HEK293 (cell line): ENCODE measurements at regions not wholly inside any gene's neighbourhood (a gene's known extent, or its start where the extent isn't known, plus 50 kb on each side); places are given as distances from the start of the nearest gene placed in this dataset.

ENCODE experiments used
- CTCF ChIA-PET: fragments of 350-600 bp; formaldehyde crosslinking; extraction: SDS; loops from one replicate; lab custom pipeline; 2021; ENCODE audit warnings: antibody characterized with exemption; lab: Yijun Ruan, JAX
- POLR2A ChIA-PET: fragments of 300-600 bp; formaldehyde crosslinking; extraction: SDS; loops from one replicate; lab custom pipeline; 2020; ENCODE audit warnings: antibody characterized with exemption, inconsistent platforms; lab: Yijun Ruan, JAX
- H3K27ac ChIP-seq: fragments of 200-500 bp; sonication (Bioruptor generic); 2 replicates; pipeline ENCODE4 v1.5.1; 2014; ENCODE audit warnings: low read depth, low read length, control low read depth, inconsistent platforms; ENCODE audit errors: extremely low read depth
- H3K36me3 ChIP-seq, 2 experiments: fragments of 200-500 bp in 1 of 2; sonication (Bioruptor generic) in 1 of 2; 1 replicate in 1 of 2; 2 replicates in 1 of 2; pipeline ENCODE4 v1.5.1; 2014 to 2017; ENCODE audit warnings: inconsistent platforms in 2 of 2, low read length in 2 of 2; ENCODE audit not compliant: control insufficient read depth in 2 of 2, insufficient read depth in 1 of 2
- H3K4me1 ChIP-seq: fragments of 200-500 bp; sonication (Bioruptor generic); 2 replicates; pipeline ENCODE4 v1.5.1; 2014; ENCODE audit warnings: mild to moderate bottlenecking, low read length, inconsistent platforms; ENCODE audit not compliant: control insufficient read depth, insufficient read depth
- H3K4me3 ChIP-seq: 2 replicates; pipeline ENCODE4 v1.5.1; 2011; ENCODE audit warnings: low read depth, mild to moderate bottlenecking, control low read depth, low read length, moderate library complexity
- H3K9me3 ChIP-seq: fragments of 200-500 bp; sonication (Bioruptor generic); 2 replicates; pipeline ENCODE4 v1.5.1; 2014; ENCODE audit warnings: low read depth, low read length, inconsistent platforms; ENCODE audit not compliant: control insufficient read depth, insufficient read depth
- BCL11A ChIP-seq: fragments of 450-650 bp; formaldehyde crosslinking; IDR thresholded peaks from 2 replicates; pipeline ENCODE4 v1.5.1; 2016; ENCODE audit warnings: low read depth, missing biosample characterization, missing genetic modification characterization
- KLF7 ChIP-seq: fragments of 450-650 bp; formaldehyde crosslinking; IDR thresholded peaks from 2 replicates; pipeline ENCODE4 v1.5.1; 2016; ENCODE audit warnings: missing biosample characterization, missing genetic modification characterization, borderline replicate concordance
- MYNN ChIP-seq: fragments of 450-650 bp; formaldehyde crosslinking; IDR thresholded peaks from 2 replicates; pipeline ENCODE4 v1.5.1; 2016; ENCODE audit warnings: missing biosample characterization, missing genetic modification characterization, borderline replicate concordance
- PRDM1 ChIP-seq: fragments of 450-650 bp; formaldehyde crosslinking; IDR thresholded peaks from 2 replicates; pipeline ENCODE4; 2016; ENCODE audit warnings: missing biosample characterization, missing genetic modification characterization
- RBAK ChIP-seq: fragments of 450-650 bp; formaldehyde crosslinking; IDR thresholded peaks from 2 replicates; pipeline ENCODE4 v1.5.1; 2016; ENCODE audit warnings: missing biosample characterization, missing genetic modification characterization
- REPIN1 ChIP-seq: fragments of 450-650 bp; formaldehyde crosslinking; IDR thresholded peaks from 2 replicates; pipeline ENCODE4 v1.5.1; 2017; ENCODE audit warnings: missing biosample characterization, missing genetic modification characterization, low read depth
- ZBTB20 ChIP-seq: fragments of 450-650 bp; formaldehyde crosslinking; IDR thresholded peaks from 2 replicates; pipeline ENCODE4 v1.5.1; 2016; ENCODE audit warnings: missing biosample characterization, missing genetic modification characterization
- ZBTB7A ChIP-seq: fragments of 450-650 bp; formaldehyde crosslinking; IDR thresholded peaks from 2 replicates; pipeline ENCODE4 v1.5.1; 2016; ENCODE audit warnings: low read depth, missing biosample characterization, missing genetic modification characterization
- ZFP37 ChIP-seq: fragments of 450-650 bp; formaldehyde crosslinking; IDR thresholded peaks from 2 replicates; pipeline ENCODE4 v1.5.1; 2016; ENCODE audit warnings: missing biosample characterization, missing genetic modification characterization
- ZNF211 ChIP-seq: fragments of 450-650 bp; formaldehyde crosslinking; IDR thresholded peaks from 2 replicates; pipeline ENCODE4 v1.5.1; 2016; ENCODE audit warnings: low read depth, missing biosample characterization, missing genetic modification characterization
- ZNF223 ChIP-seq: fragments of 450-650 bp; formaldehyde crosslinking; IDR thresholded peaks from 2 replicates; pipeline ENCODE4 v1.5.1; 2016; ENCODE audit warnings: missing biosample characterization, missing genetic modification characterization
- ZNF311 ChIP-seq: fragments of 450-650 bp; formaldehyde crosslinking; IDR thresholded peaks from 2 replicates; pipeline ENCODE4 v1.5.1; 2017; ENCODE audit warnings: missing biosample characterization, missing genetic modification characterization, borderline replicate concordance
- ZNF354C ChIP-seq: fragments of 450-650 bp; formaldehyde crosslinking; IDR thresholded peaks from 2 replicates; pipeline ENCODE4 v1.5.1; 2016; ENCODE audit warnings: missing biosample characterization, missing genetic modification characterization, low read depth, borderline replicate concordance
- ZNF391 ChIP-seq: fragments of 450-650 bp; formaldehyde crosslinking; IDR thresholded peaks from 2 replicates; pipeline ENCODE4 v1.5.1; 2016; ENCODE audit warnings: low read depth, missing biosample characterization, missing genetic modification characterization, borderline replicate concordance
- ZNF394 ChIP-seq: fragments of 450-650 bp; formaldehyde crosslinking; IDR thresholded peaks from 2 replicates; pipeline ENCODE4 v1.5.1; 2016; ENCODE audit warnings: missing biosample characterization, missing genetic modification characterization, mild to moderate bottlenecking, moderate library complexity, borderline replicate concordance
- ZNF416 ChIP-seq: fragments of 450-650 bp; formaldehyde crosslinking; IDR thresholded peaks from 2 replicates; pipeline ENCODE4 v1.5.1; 2016; ENCODE audit warnings: missing biosample characterization, missing genetic modification characterization
- ZNF501 ChIP-seq: fragments of 450-650 bp; formaldehyde crosslinking; IDR thresholded peaks from 2 replicates; pipeline ENCODE4 v1.5.1; 2016; ENCODE audit warnings: missing biosample characterization, missing genetic modification characterization
- ZNF510 ChIP-seq: fragments of 450-650 bp; formaldehyde crosslinking; IDR thresholded peaks from 2 replicates; pipeline ENCODE4 v1.5.1; 2018; ENCODE audit warnings: mild to moderate bottlenecking, missing genetic modification characterization, missing biosample characterization; ENCODE audit not compliant: insufficient replicate concordance
- ZNF530 ChIP-seq: fragments of 450-650 bp; formaldehyde crosslinking; IDR thresholded peaks from 2 replicates; pipeline ENCODE4 v1.5.1; 2016; ENCODE audit warnings: low read depth, missing biosample characterization, missing genetic modification characterization
- ZNF548 ChIP-seq: fragments of 450-650 bp; formaldehyde crosslinking; IDR thresholded peaks from 2 replicates; pipeline ENCODE4 v1.5.1; 2016; ENCODE audit warnings: missing biosample characterization, missing genetic modification characterization
- ZNF623 ChIP-seq: fragments of 450-650 bp; formaldehyde crosslinking; IDR thresholded peaks from 2 replicates; pipeline ENCODE4 v1.5.1; 2016; ENCODE audit warnings: missing biosample characterization, missing genetic modification characterization
- ZNF654 ChIP-seq: fragments of 450-650 bp; formaldehyde crosslinking; IDR thresholded peaks from 2 replicates; pipeline ENCODE4 v1.5.1; 2016; ENCODE audit warnings: low read depth, missing biosample characterization, missing genetic modification characterization
- ZNF707 ChIP-seq: fragments of 450-650 bp; formaldehyde crosslinking; IDR thresholded peaks from 2 replicates; pipeline ENCODE4 v1.5.1; 2016; ENCODE audit warnings: missing biosample characterization, missing genetic modification characterization
- ZNF792 ChIP-seq: fragments of 450-650 bp; formaldehyde crosslinking; IDR thresholded peaks from 2 replicates; pipeline ENCODE4 v1.5.1; 2016; ENCODE audit warnings: missing biosample characterization, missing genetic modification characterization
- ZSCAN16 ChIP-seq: fragments of 450-650 bp; formaldehyde crosslinking; IDR thresholded peaks from 2 replicates; pipeline ENCODE4 v1.5.1; 2016; ENCODE audit warnings: missing biosample characterization, missing genetic modification characterization
- ZSCAN23 ChIP-seq: fragments of 450-650 bp; formaldehyde crosslinking; IDR thresholded peaks from 2 replicates; pipeline ENCODE4 v1.5.1; 2016; ENCODE audit warnings: missing biosample characterization, missing genetic modification characterization
- TF ChIP-seq, protein P1 (sequence below): fragments of 450-650 bp; formaldehyde crosslinking; IDR thresholded peaks from 2 replicates; pipeline ENCODE4 v1.5.1; 2017; ENCODE audit warnings: missing biosample characterization, missing genetic modification characterization
- TF ChIP-seq, protein P2 (sequence below): fragments of 450-650 bp; formaldehyde crosslinking; IDR thresholded peaks from 2 replicates; pipeline ENCODE4 v1.5.1; 2016; ENCODE audit warnings: missing biosample characterization, missing genetic modification characterization
- TF ChIP-seq, protein P3 (sequence below): fragments of 450-650 bp; formaldehyde crosslinking; conservative IDR thresholded peaks from 2 replicates; pipeline ENCODE4 v1.5.1; 2016; ENCODE audit warnings: low read depth, missing biosample characterization, missing genetic modification characterization
- TF ChIP-seq, protein P4 (sequence below): fragments of 450-650 bp; formaldehyde crosslinking; IDR thresholded peaks from 2 replicates; pipeline ENCODE4 v1.5.1; 2017; ENCODE audit warnings: missing biosample characterization, missing genetic modification characterization

DNA sequence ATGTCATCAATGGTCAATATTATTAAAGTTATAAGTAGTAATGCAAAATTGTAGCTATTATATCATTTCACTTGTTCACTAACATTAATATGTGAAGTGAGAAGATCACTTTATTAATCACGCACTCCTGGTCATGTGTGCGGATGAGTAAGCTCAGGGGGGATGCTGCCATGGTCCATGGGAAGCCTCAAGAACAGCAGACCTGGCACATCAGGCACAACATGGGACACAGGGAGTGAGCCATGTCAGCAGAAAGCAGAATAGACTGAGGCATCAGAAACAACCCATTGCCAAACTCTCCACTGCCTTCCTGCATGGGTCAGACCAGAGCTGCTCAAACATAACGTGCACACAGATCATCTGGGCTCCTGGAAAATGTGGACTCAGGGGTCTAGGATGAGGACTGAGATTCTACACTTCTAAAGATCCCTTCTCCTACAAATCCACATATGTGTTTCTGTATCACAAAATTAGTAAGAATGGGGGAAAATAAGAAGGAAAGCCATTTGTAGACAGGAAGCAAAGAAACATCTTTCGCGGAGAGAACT is 63.8 kb upstream of the VPREB1 start:
- TF ChIP-seq ZNF311 (tag by site-specific recombination), result no peak
- TF ChIP-seq ZNF391 (tag by site-specific recombination), result no peak
- TF ChIP-seq, protein P1, sequence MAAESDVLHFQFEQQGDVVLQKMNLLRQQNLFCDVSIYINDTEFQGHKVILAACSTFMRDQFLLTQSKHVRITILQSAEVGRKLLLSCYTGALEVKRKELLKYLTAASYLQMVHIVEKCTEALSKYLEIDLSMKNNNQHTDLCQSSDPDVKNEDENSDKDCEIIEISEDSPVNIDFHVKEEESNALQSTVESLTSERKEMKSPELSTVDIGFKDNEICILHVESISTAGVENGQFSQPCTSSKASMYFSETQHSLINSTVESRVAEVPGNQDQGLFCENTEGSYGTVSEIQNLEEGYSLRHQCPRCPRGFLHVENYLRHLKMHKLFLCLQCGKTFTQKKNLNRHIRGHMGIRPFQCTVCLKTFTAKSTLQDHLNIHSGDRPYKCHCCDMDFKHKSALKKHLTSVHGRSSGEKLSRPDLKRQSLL (tag by site-specific recombination), result no peak
- no peak for TF ChIP-seq ZNF510 (tag by site-specific recombination)
- TF ChIP-seq ZNF792 (tag by site-specific recombination), result no peak
- TF ChIP-seq ZNF623 (tag by site-specific recombination), result no peak
- no peak for TF ChIP-seq REPIN1 (tag by site-specific recombination)
- TF ChIP-seq ZNF501 (tag by site-specific recombination), result no peak
- no peak for TF ChIP-seq ZNF707
- no peak for TF ChIP-seq RBAK (tag by site-specific recombination)
- no peak for TF ChIP-seq BCL11A (tag by site-specific recombination)
- no peak for TF ChIP-seq ZBTB7A (tag by site-specific recombination)
- no peak for TF ChIP-seq ZNF394 (tag by site-specific recombination)
- TF ChIP-seq, protein P2, sequence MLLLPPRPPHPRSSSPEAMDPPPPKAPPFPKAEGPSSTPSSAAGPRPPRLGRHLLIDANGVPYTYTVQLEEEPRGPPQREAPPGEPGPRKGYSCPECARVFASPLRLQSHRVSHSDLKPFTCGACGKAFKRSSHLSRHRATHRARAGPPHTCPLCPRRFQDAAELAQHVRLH (tag by site-specific recombination), result no peak
- TF ChIP-seq, all 188 proteins: peak for 0
- H3K36me3 ChIP-seq, result no peaks in the 10 kb centered on the region
- H3K9me3 ChIP-seq, result no peaks in the 10 kb centered on the region
- H3K27ac ChIP-seq, result no peak overlapping the region
- ChIA-PET CTCF (interaction anchor here (0.6 to 9.6 kb wide), 6 partner anchors 16 to 45 kb away, joined by 3 to 76 read pairs (median 5); no protein-coding TSS in a partner anchor), POLR2A (no interaction called here)
- H3K4me3 ChIP-seq, result no peak overlapping the region
- no peaks in the 10 kb centered on the region for H3K4me1 ChIP-seq

DNA sequence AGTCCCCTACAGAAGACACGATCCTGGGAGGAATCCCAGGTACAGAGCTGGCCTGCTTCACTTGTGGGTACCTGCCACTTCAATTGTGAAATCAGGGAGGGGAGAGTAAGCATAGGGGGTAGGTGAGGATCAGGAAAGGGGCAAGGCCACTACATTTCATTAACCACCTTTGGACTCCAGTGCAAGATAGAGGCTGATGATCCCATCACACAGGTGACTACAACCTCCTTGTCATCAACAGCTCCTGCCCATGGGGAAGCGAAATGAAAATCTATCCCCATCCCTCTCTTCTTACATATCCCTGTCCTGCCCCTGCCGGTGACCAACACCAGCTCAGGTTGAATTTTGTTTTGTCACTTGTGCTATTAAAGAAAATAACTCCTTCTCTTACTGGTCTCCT is 64.7 kb upstream of the VPREB1 start:
- Histone ChIP-seq H3K4me1 (no peaks in the 10 kb centered on the region), H3K4me3 (no peak overlapping the region), H3K36me3 (no peaks in the 10 kb centered on the region), H3K27ac (no peak overlapping the region), H3K9me3 (no peaks in the 10 kb centered on the region)
- ChIA-PET POLR2A (no interaction called here), CTCF (interaction anchor here (0.8 to 9.6 kb wide), 4 partner anchors 17 to 284 kb away, joined by 3 to 76 read pairs (median 6); no protein-coding TSS in a partner anchor)
- no peak for TF ChIP-seq BCL11A (tag by site-specific recombination)
- TF ChIP-seq ZNF223, result no peak
- TF ChIP-seq ZNF211, result no peak
- TF ChIP-seq ZNF530 (tag by site-specific recombination), result no peak
- TF ChIP-seq ZNF654 (tag by site-specific recombination), result no peak
- no peak for TF ChIP-seq ZNF548 (tag by site-specific recombination)
- TF ChIP-seq ZNF354C, result no peak
- TF ChIP-seq REPIN1 (tag by site-specific recombination), result no peak
- TF ChIP-seq, protein P3, sequence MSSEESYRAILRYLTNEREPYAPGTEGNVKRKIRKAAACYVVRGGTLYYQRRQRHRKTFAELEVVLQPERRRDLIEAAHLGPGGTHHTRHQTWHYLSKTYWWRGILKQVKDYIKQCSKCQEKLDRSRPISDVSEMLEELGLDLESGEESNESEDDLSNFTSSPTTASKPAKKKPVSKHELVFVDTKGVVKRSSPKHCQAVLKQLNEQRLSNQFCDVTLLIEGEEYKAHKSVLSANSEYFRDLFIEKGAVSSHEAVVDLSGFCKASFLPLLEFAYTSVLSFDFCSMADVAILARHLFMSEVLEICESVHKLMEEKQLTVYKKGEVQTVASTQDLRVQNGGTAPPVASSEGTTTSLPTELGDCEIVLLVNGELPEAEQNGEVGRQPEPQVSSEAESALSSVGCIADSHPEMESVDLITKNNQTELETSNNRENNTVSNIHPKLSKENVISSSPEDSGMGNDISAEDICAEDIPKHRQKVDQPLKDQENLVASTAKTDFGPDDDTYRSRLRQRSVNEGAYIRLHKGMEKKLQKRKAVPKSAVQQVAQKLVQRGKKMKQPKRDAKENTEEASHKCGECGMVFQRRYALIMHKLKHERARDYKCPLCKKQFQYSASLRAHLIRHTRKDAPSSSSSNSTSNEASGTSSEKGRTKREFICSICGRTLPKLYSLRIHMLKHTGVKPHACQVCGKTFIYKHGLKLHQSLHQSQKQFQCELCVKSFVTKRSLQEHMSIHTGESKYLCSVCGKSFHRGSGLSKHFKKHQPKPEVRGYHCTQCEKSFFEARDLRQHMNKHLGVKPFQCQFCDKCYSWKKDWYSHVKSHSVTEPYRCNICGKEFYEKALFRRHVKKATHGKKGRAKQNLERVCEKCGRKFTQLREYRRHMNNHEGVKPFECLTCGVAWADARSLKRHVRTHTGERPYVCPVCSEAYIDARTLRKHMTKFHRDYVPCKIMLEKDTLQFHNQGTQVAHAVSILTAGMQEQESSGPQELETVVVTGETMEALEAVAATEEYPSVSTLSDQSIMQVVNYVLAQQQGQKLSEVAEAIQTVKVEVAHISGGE (tag by site-specific recombination), result no peak
- no peak for TF ChIP-seq PRDM1 (tag by site-specific recombination)
- no peak for TF ChIP-seq MYNN (tag by site-specific recombination)
- no peak for TF ChIP-seq ZBTB20 (tag by site-specific recombination)
- no peak for TF ChIP-seq ZSCAN23 (tag by site-specific recombination)
- TF ChIP-seq ZSCAN16 (tag by site-specific recombination), result no peak
- TF ChIP-seq ZFP37 (tag by site-specific recombination), result no peak
- no peak for TF ChIP-seq ZNF416 (tag by site-specific recombination)
- TF ChIP-seq KLF7 (tag by site-specific recombination), result no peak
- TF ChIP-seq, protein P4, sequence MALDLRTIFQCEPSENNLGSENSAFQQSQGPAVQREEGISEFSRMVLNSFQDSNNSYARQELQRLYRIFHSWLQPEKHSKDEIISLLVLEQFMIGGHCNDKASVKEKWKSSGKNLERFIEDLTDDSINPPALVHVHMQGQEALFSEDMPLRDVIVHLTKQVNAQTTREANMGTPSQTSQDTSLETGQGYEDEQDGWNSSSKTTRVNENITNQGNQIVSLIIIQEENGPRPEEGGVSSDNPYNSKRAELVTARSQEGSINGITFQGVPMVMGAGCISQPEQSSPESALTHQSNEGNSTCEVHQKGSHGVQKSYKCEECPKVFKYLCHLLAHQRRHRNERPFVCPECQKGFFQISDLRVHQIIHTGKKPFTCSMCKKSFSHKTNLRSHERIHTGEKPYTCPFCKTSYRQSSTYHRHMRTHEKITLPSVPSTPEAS (tag by site-specific recombination), result no peak
